H1 (cell line): ENCODE measurements at regions not wholly inside any gene's neighbourhood (a gene's known extent, or its start where the extent isn't known, plus 50 kb on each side); places are given as distances from the start of the nearest gene placed in this dataset.

Experiments used
- CTCF ChIA-PET: fragments of 300-600 bp; sonication (Branson Sonifier 250); formaldehyde crosslinking; loops from one replicate; lab custom pipeline; 2021; ENCODE audit not compliant: partially characterized antibody; lab: Charles Lee
- POLR2A ChIA-PET: fragments of 300-600 bp; sonication (Branson Sonifier 250); formaldehyde crosslinking; loops from one replicate; lab custom pipeline; 2021; ENCODE audit warnings: inconsistent platforms; ENCODE audit not compliant: partially characterized antibody; lab: Charles Lee
- DNase-seq, 2 experiments: peaks; one replicate each; pipeline versions ENCODE4 v3.0.0 to v3.0.0-alpha.2; 2010 to 2022; ENCODE audit warnings: low spot score in 2 of 2, low read depth in 1 of 2, mixed read lengths in 1 of 2
- FAIRE-seq: peaks from 2 replicates; lab custom pipeline; 2011; peaks lifted over from hg19 to GRCh38; lab: Jason Lieb, UNC
- H2AFZ ChIP-seq: 2 replicates; pipeline ENCODE4 v1.8.1; 2012; ENCODE audit warnings: low read length, inconsistent platforms
- H2AK5ac ChIP-seq: 2 replicates; pipeline ENCODE4 v1.6.1; 2013; ENCODE audit warnings: low read depth, low read length
- H2BK120ac ChIP-seq: replicated peaks from 2 replicates; pipeline ENCODE3; 2013; ENCODE audit warnings: low read depth, low read length, inconsistent platforms
- H2BK12ac ChIP-seq: 2 replicates; pipeline ENCODE4 v1.6.1; 2013; ENCODE audit warnings: low read depth, low read length
- H2BK15ac ChIP-seq: 2 replicates; pipeline ENCODE4 v1.6.1; 2013; ENCODE audit warnings: low read length
- H2BK20ac ChIP-seq: 2 replicates; pipeline ENCODE4 v1.6.1; 2013; ENCODE audit warnings: low read length
- H2BK5ac ChIP-seq: 2 replicates; pipeline ENCODE4 v1.6.1; 2013; ENCODE audit warnings: low read depth, low read length
- H3K14ac ChIP-seq: 2 replicates; pipeline ENCODE4 v1.6.1; 2013; ENCODE audit warnings: inconsistent platforms; ENCODE audit not compliant: insufficient read length
- H3K18ac ChIP-seq: 2 replicates; pipeline ENCODE4 v1.6.1; 2013; ENCODE audit warnings: low read length; ENCODE audit errors: extremely low read depth
- H3K23ac ChIP-seq: 2 replicates; pipeline ENCODE4 v1.6.1; 2013; ENCODE audit warnings: inconsistent platforms; ENCODE audit not compliant: insufficient read length
- H3K23me2 ChIP-seq: 2 replicates; pipeline ENCODE4 v1.6.1; 2013; ENCODE audit warnings: low read depth, low read length
- H3K27ac ChIP-seq: 2 replicates; pipeline ENCODE4 v1.6.1; 2011; ENCODE audit warnings: low read depth, low read length, inconsistent platforms
- H3K27me3 ChIP-seq, 4 experiments: replicated peaks in 1 of 4; 1 replicate in 1 of 4; 2 replicates in 3 of 4; pipeline versions ENCODE4 v1.6.1 to v1.8.1; 2011 to 2013; ENCODE audit warnings: low read length in 3 of 4, mild to moderate bottlenecking in 3 of 4, inconsistent platforms in 2 of 4, mixed read lengths in 2 of 4, moderate library complexity in 1 of 4; ENCODE audit not compliant: control insufficient read depth in 3 of 4, insufficient read depth in 3 of 4; ENCODE audit errors: extremely low read depth in 1 of 4
- H3K36me3 ChIP-seq, 4 experiments: 2 replicates each; pipeline versions ENCODE4 v1.6.1 to v1.8.1; 2011 to 2013; ENCODE audit warnings: mild to moderate bottlenecking in 4 of 4, low read length in 3 of 4, moderate library complexity in 2 of 4, control low read depth in 1 of 4, inconsistent platforms in 1 of 4; ENCODE audit not compliant: insufficient read depth in 4 of 4, control insufficient read depth in 2 of 4
- H3K4ac ChIP-seq: replicated peaks from 2 replicates; pipeline ENCODE3; 2013; ENCODE audit warnings: low read length, low read depth, mixed read lengths, inconsistent platforms; ENCODE audit not compliant: insufficient read length
- H3K4me1 ChIP-seq, 4 experiments: replicated peaks in 1 of 4; 1 replicate in 1 of 4; 2 replicates in 3 of 4; pipeline versions ENCODE4 v1.6.1 to v1.8.1; 2011 to 2013; ENCODE audit warnings: low read length in 3 of 4, inconsistent platforms in 2 of 4, mixed read lengths in 1 of 4; ENCODE audit not compliant: insufficient read depth in 4 of 4, control insufficient read depth in 3 of 4
- H3K4me2 ChIP-seq, 2 experiments: 2 replicates each; pipeline versions ENCODE4 v1.6.1 to v1.8.1; 2011 to 2013; ENCODE audit warnings: low read depth in 2 of 2, low read length in 2 of 2, control low read depth in 1 of 2, inconsistent platforms in 1 of 2, mild to moderate bottlenecking in 1 of 2; ENCODE audit not compliant: insufficient read depth in 1 of 2
- H3K4me3 ChIP-seq, 4 experiments: fragments of 200-600, 300-600 bp in 1 of 4; sonication (generic), shearing (Covaris generic), sonication (Bioruptor Twin) in 1 of 4; 2 replicates each; pipeline versions ENCODE4 v1.5.1 to v1.8.1; 2011 to 2016; ENCODE audit warnings: low read length in 4 of 4, low read depth in 3 of 4, control low read depth in 2 of 4, inconsistent platforms in 2 of 4, mild to moderate bottlenecking in 2 of 4, mixed read lengths in 1 of 4, moderate library complexity in 1 of 4; ENCODE audit not compliant: insufficient read depth in 2 of 4; ENCODE audit errors: extremely low read depth in 1 of 4
- H3K56ac ChIP-seq: replicated peaks from 2 replicates; pipeline ENCODE3; 2013; ENCODE audit warnings: low read depth, mild to moderate bottlenecking, mixed read lengths, low read length, inconsistent platforms; ENCODE audit not compliant: insufficient read length
- H3K79me1 ChIP-seq: 2 replicates; pipeline ENCODE4 v1.6.1; 2013; ENCODE audit warnings: low read depth, low read length, control low read depth
- H3K79me2 ChIP-seq, 2 experiments: 2 replicates each; pipeline versions ENCODE4 v1.6.1 to v1.8.1; 2012 to 2013; ENCODE audit warnings: low read length in 2 of 2, mild to moderate bottlenecking in 2 of 2, inconsistent platforms in 1 of 2; ENCODE audit not compliant: insufficient read depth in 2 of 2, control insufficient read depth in 1 of 2
- H3K9ac ChIP-seq, 4 experiments: replicated peaks in 1 of 4; 1 replicate in 1 of 4; 2 replicates in 3 of 4; pipeline versions ENCODE4 v1.6.1 to v1.8.1; 2011 to 2013; ENCODE audit warnings: low read depth in 3 of 4, low read length in 3 of 4, control low read depth in 2 of 4, mild to moderate bottlenecking in 2 of 4, moderate library complexity in 2 of 4, inconsistent platforms in 1 of 4; ENCODE audit errors: extremely low read depth in 1 of 4
- H3K9me3 ChIP-seq, 2 experiments: 2 replicates each; pipeline versions ENCODE4 v1.6.1 to v1.8.1; 2012 to 2013; ENCODE audit warnings: mild to moderate bottlenecking in 2 of 2, moderate library complexity in 2 of 2, control low read depth in 1 of 2, inconsistent platforms in 1 of 2, low read depth in 1 of 2, low read length in 1 of 2, mixed read lengths in 1 of 2; ENCODE audit not compliant: insufficient read depth in 2 of 2
- H4K20me1 ChIP-seq, 2 experiments: replicated peaks in 1 of 2; 2 replicates each; pipeline versions ENCODE3 to v1.8.1; 2011 to 2013; ENCODE audit warnings: inconsistent platforms in 2 of 2, low read length in 2 of 2, mild to moderate bottlenecking in 1 of 2; ENCODE audit not compliant: insufficient read depth in 2 of 2, control insufficient read depth in 1 of 2
- H4K5ac ChIP-seq: 2 replicates; pipeline ENCODE4 v1.6.1; 2013; ENCODE audit warnings: low read length, low read depth, mixed read lengths, inconsistent platforms; ENCODE audit not compliant: insufficient read length
- H4K8ac ChIP-seq: 2 replicates; pipeline ENCODE4 v1.8.0; 2013; ENCODE audit warnings: mild to moderate bottlenecking, moderate library complexity, low read length, inconsistent platforms; ENCODE audit not compliant: insufficient read depth; ENCODE audit errors: extremely low read depth
- H4K91ac ChIP-seq: replicated peaks from 2 replicates; pipeline ENCODE3; 2013; ENCODE audit warnings: low read length, mixed read lengths, inconsistent platforms; ENCODE audit not compliant: insufficient read length
- ASH2L ChIP-seq: fragments of 200-600, 300-600 bp; sonication (generic); IDR thresholded peaks from one replicate; pipeline ENCODE4 v1.7.1; 2017; ENCODE audit warnings: low read length
- BACH1 ChIP-seq: IDR thresholded peaks from 2 replicates; pipeline ENCODE4 v1.6.1; 2012; ENCODE audit warnings: low read length, improper control_type of control experiment
- BCL11A ChIP-seq, 2 experiments: IDR thresholded peaks; one replicate each; pipeline ENCODE4 v1.6.1; 2011; ENCODE audit warnings: low read depth in 2 of 2, low read length in 2 of 2, mild to moderate bottlenecking in 2 of 2
- CBX8 ChIP-seq: fragments of 300-800, 300-1000 bp; sonication (generic); IDR thresholded peaks from 2 replicates; pipeline ENCODE4 v1.7.1; 2016; ENCODE audit warnings: low read depth, low read length, borderline replicate concordance
- CEBPB ChIP-seq: IDR thresholded peaks from 2 replicates; pipeline ENCODE4 v1.6.1; 2012; ENCODE audit warnings: low read depth, low read length
- CHD1 ChIP-seq: IDR thresholded peaks from 2 replicates; pipeline ENCODE4 v1.6.1; 2012; ENCODE audit warnings: low read depth, low read length, improper control_type of control experiment
- HDAC2 ChIP-seq, 2 experiments: fragments of 300-600 bp in 1 of 2; sonication (generic) in 1 of 2; IDR thresholded peaks; 2 replicates each; pipeline ENCODE4 v1.6.1; 2011 to 2012; ENCODE audit warnings: low read depth in 2 of 2, low read length in 2 of 2, mild to moderate bottlenecking in 2 of 2, moderate library complexity in 2 of 2, borderline replicate concordance in 1 of 2, inconsistent platforms in 1 of 2
- NRF1 ChIP-seq: IDR thresholded peaks from 2 replicates; pipeline ENCODE4 v1.6.1; 2011; ENCODE audit warnings: mild to moderate bottlenecking, low read depth, low read length, improper control_type of control experiment
- PHF8 ChIP-seq: fragments of 200-600 bp; sonication (generic); conservative IDR thresholded peaks from 2 replicates; pipeline ENCODE4 v1.7.1; 2012; ENCODE audit warnings: low read depth, mild to moderate bottlenecking, inconsistent platforms, low read length, moderate library complexity
- POLR2AphosphoS5 ChIP-seq: IDR thresholded peaks from 2 replicates; pipeline ENCODE4 v1.6.1; 2011; ENCODE audit warnings: low read depth, low read length
- RAD21 ChIP-seq, 2 experiments: IDR thresholded peaks in 1 of 2; conservative IDR thresholded peaks in 1 of 2; 2 replicates each; pipeline ENCODE4 v1.6.1; 2011; ENCODE audit warnings: low read depth in 2 of 2, low read length in 2 of 2, improper control_type of control experiment in 1 of 2, inconsistent platforms in 1 of 2, mild to moderate bottlenecking in 1 of 2, moderate library complexity in 1 of 2
- RFX5 ChIP-seq: IDR thresholded peaks from 2 replicates; pipeline ENCODE4 v1.6.1; 2011; ENCODE audit warnings: low read depth, low read length, improper control_type of control experiment, borderline replicate concordance
- SAP30 ChIP-seq: fragments of 300-600 bp; sonication (generic); IDR thresholded peaks from 2 replicates; pipeline ENCODE4 v1.7.1; 2012; ENCODE audit warnings: low read length, moderate library complexity, mild to moderate bottlenecking, inconsistent platforms; ENCODE audit not compliant: insufficient read depth, insufficient replicate concordance
- SIX5 ChIP-seq: IDR thresholded peaks from 2 replicates; pipeline ENCODE4 v1.6.1; 2011; ENCODE audit warnings: mild to moderate bottlenecking, low read depth, low read length
- SP4 ChIP-seq: IDR thresholded peaks from 2 replicates; pipeline ENCODE4 v1.6.1; 2012; ENCODE audit warnings: low read length, inconsistent platforms
- YY1 ChIP-seq: IDR thresholded peaks from 2 replicates; pipeline ENCODE4 v1.6.1; 2011; ENCODE audit warnings: low read depth, mild to moderate bottlenecking, low read length
- WGBS, 2 experiments: shearing (Covaris generic) in 1 of 2; methylation state at CpG; one replicate each; pipeline versions ENCODE4 v1.1.6 to v1.1.7; 2013 to 2015; ENCODE audit warnings: low lambda C conversion rate in 2 of 2, mixed read lengths in 2 of 2, inconsistent platforms in 1 of 2, low coverage in 1 of 2, missing lambda C conversion rate in 1 of 2; ENCODE audit not compliant: insufficient replicate concordance in 2 of 2, insufficient coverage in 1 of 2, insufficient read length in 1 of 2; ENCODE audit errors: extremely low coverage in 1 of 2, missing lambda C conversion rate in 1 of 2; 5-methylcytosine and 5-hydroxymethylcytosine counted together

GRCh38 chr2:17327649-17328048, 190.6 kb downstream of the RAD51AP2 start:
- H4K5ac ChIP-seq, result no peak overlapping the region
- H3K36me3 ChIP-seq, result no peaks in the 10 kb centered on the region
- H3K4me3 ChIP-seq, result no peak overlapping the region
- no peak overlapping the region for H2BK120ac ChIP-seq
- CTCF ChIA-PET, result interaction anchor here (0.6 to 1.8 kb wide), 4 partner anchors 9 to 393 kb away, joined by 3 to 8 read pairs (median 4); no protein-coding TSS in a partner anchor
- no peak overlapping the region for H3K9ac ChIP-seq
- H4K20me1 ChIP-seq, result peaks cover 0 to 1% of the 10 kb centered on the region in 2 experiments
- POLR2A ChIA-PET, result no interaction called here
- H4K91ac ChIP-seq, result no peak overlapping the region
- no peak overlapping the region for H3K4ac ChIP-seq
- no peaks in the 10 kb centered on the region for H3K9me3 ChIP-seq
- H3K4me1 ChIP-seq, result no peaks in the 10 kb centered on the region
- H3K27me3 ChIP-seq, result peaks cover 0 to 1% (median 0%) of the 10 kb centered on the region in 4 experiments; a peak in 1 of 7 replicates
- H3K27ac ChIP-seq, result no peak overlapping the region
- peaks cover 2% of the 10 kb centered on the region; the same call in 1 of the 2 replicates for H3K23me2 ChIP-seq
- no peak overlapping the region for H2AFZ ChIP-seq
- H4K8ac ChIP-seq, result no peak overlapping the region
- no peak overlapping the region for H3K56ac ChIP-seq
- no peak overlapping the region for H2BK12ac ChIP-seq
- no peak overlapping the region for H2BK20ac ChIP-seq
- H3K79me1 ChIP-seq, result no peaks in the 10 kb centered on the region
- H3K23ac ChIP-seq, result no peak overlapping the region
- 76% methylated on average over 4 of the region's 4 CpGs; no CpG with 5 or more reads in 1 of the 2 experiments for WGBS, 2 experiments
- no peak overlapping the region for H2BK15ac ChIP-seq
- no peak overlapping the region for H3K18ac ChIP-seq
- no peak overlapping the region for H3K4me2 ChIP-seq
- H3K14ac ChIP-seq, result no peak overlapping the region
- H2BK5ac ChIP-seq, result no peak overlapping the region
- no peak overlapping the region for H2AK5ac ChIP-seq
- FAIRE-seq (no peak), DNase-seq (no peak)
- H3K79me2 ChIP-seq, result no peaks in the 10 kb centered on the region
- TF ChIP-seq RFX5 (no peak), SIX5 (no peak), PHF8 (no peak), SP4 (no peak), ASH2L (no peak), POLR2AphosphoS5 (no peak), HDAC2 (IDR thresholded peaks at IDR 0.05; ENCODE audit: borderline replicate concordance in 1 of 2, low read depth in 2 of 2, low read length in 2 of 2) (no peak), CBX8 (no peak), YY1 (no peak), SAP30 (no peak), CEBPB (no peak), BCL11A (IDR thresholded peaks at IDR 0.05; ENCODE audit: low read depth in 2 of 2, low read length in 2 of 2) (no peak), CHD1 (no peak), RAD21 (IDR thresholded peaks at IDR 0.05 in 1 of 2, conservative IDR thresholded peaks at IDR 0.05 in 1 of 2; ENCODE audit: low read depth in 2 of 2, low read length in 2 of 2) (no peak), NRF1 (no peak), BACH1 (no peak)
